NCI-H510A (cell line): ENCODE measurements at regions not wholly inside any gene's neighbourhood (a gene's known extent, or its start where the extent isn't known, plus 50 kb on each side); places are given as distances from the start of the nearest gene placed in this dataset.

Experiments
- DNase-seq: peaks from one replicate; lab custom pipeline; 2025; lab: John Stamatoyannopoulos, UW

- DNase-seq, result no peak
Observed at GRCh38 chr12:126512916-126513913, 1448.0 kb downstream of the AACS start.

DNA sequence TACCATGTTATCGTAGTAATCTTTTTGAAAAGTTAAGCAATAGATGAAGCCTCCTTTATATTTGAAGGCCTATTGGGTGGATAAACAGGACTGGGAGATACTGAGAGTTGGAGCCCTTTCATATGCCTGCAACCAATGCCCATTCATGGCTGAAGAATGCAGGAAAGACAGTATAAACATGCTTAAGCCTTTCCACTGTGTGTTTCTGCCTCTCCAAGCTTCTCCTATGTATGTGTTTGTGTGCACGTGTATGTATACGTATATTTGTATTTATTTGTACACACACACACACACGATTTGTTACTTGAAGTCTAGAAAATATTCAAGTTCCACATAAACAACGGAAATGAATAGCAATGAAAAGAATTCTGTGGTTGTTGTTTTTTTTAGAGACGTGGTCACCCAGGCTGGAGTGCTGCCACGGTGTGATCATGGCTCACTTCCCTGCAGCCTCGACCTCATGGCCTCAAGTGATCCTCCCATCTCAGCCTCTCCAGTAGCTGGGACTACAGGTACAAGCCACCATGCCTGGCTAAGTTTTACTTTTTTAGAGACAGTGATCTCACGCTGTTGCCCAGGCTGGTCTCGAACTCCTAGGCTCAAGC is 1453.5 kb downstream of the AACS start:
- DNase-seq, result no peak

DNA sequence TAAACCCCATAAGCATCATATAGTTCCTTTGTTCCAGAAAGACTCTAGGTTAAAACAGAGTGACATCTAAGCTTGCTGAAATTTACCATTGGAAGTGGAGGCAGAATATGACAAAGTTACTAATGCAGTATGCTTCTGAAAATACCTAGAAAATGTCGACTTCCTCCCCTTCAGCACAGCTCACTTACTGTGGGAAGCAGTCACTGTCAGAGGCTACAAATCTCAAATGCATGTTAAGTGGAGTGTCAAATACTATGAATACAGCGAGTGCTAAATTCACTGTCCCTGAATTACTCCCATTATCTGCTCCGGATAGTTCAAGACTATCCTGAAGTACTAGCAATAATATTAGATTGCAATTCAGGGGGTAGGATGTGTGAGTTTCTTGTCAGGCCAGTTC is 1454.6 kb downstream of the AACS start:
- DNase-seq, result no peak

- no peak for DNase-seq
Observed at GRCh38 chr12:126523891-126524290, 1458.7 kb downstream of the AACS start.

DNA sequence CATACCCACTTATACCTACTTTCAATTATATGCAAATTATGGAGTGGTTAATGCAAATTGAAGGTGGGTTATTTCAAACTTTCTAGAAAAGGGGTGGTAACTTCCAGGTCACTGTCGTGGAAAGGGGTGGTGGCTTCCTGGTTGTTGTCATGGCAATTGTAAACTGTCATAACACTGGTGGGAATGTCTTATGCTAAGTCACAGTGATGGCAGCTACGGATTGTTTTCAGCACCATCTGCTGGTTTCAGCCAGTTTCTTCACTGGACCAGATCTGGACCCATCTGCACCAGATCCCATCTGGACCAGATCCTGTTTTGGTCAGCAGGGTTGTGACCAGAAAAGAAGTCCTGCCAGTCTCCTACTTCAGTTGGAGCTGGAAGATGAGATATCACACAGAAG is 1469.3 kb downstream of the AACS start:
- DNase-seq, result no peak

DNA sequence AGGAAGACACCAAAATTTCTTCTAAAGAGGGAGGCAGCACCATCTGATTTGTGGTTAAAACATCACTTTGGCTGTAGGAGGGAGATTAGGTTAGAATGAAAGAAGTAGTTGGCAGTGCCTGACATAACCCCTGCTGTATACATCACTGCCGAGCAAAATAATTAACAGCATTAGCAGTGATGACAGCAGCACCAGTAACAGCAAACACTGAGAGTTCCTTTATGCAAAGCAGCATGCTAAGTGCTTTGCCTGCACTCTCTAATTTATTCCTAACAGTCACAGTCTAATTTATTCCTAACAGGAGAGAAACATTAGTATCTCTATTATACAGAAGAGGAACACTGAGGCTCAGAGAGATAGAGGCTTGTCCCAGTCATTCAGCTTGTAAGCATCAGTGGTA is 1469.7 kb downstream of the AACS start:
- no peak for DNase-seq

- no peak for DNase-seq
Observed at GRCh38 chr12:126535971-126536370, 1470.7 kb downstream of the AACS start.

DNA sequence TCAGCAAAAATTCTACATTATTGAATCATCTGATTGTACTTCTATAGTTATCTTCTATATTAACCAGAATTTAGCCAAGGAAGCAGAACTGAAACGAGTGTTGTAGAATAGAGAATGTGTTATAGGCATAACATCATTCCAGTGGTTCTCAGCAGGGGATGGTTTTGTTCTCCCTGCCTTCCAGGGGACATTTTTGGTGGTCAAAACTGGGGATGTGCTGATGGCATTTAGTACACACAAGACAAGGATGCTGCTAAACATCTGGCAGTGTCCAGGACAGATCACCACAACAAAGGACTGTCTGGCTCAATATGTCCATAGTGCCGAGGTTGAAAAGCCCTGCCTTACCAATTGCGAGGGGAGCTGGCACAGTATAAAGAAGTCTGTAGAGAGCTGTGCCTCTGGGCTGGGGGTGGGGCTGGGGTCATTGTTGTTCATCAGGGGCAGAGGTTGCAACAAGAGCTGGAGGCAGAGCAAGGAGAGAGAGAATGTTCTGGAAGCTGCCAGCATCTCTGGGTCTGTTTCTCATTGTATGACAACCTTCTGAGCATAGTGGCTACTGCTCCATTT is 1472.8 kb downstream of the AACS start:
- DNase-seq, result no peak

DNA sequence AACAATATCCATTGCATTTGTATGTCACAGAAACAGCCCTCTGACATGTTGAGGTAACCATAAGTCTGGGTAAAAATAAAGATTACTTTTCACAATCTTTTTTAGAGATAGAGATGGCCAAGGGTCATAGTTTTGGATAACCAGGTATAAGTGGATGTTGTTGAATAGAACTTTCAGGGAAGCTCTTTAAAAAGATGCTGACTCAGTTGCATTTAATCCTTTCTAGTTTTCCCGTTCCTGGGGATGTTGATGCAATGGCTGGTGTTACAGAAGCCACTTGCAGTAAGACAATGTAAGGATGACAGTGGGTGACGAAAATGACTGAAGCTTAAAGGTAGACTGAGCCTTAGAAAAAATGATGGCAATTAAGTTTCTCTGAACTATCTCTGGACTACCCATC is 1473.7 kb downstream of the AACS start:
- no peak for DNase-seq

DNA sequence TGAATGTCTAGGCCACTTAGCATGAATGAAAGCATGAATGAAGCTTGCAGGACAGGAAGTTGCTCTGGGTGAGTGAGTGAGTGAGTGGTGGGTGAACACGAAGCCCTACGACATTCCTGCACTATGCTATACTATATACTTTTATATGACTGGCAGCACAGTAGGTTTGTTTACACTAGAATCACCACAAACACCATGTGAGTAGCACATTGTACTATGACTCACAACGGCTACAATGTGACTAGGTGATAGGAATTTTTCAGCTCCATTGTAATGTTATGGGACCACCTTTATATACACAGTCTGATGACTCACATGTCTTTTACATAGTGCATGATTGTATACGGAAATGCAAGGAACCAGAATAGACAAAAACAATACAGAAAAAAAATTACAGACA is 1480.2 kb downstream of the AACS start:
- DNase-seq, result no peak

GRCh38 chr12:126547905-126548304 is 1482.7 kb downstream of the AACS start:
- DNase-seq, result no peak

DNA sequence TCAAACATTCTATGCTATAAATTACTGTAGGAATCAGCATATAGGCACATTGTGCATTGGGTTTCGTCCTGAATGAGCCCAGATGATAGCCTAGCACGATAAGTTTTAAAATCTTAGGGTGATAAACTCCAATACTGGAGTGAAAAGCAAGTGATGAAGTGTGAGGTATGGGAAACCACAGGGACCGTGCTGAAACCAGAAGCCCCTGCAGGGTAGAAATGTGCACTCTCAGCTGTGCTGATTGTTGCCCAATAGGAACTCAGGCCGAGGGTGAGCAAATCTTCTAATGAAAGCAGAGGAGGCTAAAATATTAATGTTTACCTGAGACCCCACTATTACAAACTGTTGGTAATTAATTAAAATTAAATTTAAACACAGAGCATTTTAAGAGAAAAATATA is 1486.6 kb downstream of the AACS start:
- no peak for DNase-seq

DNA sequence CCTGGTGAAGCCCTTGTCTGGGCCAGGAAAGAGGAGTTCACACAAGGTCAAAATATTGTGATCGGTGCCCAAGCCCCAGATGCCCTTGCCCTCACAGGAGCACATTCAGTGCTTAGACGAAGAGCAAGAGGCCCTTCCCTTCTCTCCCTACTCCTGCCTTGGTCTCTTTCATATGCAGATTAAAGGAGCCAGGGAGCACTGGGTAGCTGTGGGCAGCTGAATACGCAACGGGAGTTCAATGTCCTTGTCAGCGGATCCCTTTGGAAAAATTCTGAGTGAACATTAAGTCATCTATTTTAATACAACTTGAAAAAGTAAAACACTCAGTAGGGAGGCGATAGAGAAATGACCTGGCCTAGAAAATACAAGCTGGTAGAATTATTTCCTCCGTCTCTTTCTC is 1489.4 kb downstream of the AACS start:
- DNase-seq, result no peak

DNA sequence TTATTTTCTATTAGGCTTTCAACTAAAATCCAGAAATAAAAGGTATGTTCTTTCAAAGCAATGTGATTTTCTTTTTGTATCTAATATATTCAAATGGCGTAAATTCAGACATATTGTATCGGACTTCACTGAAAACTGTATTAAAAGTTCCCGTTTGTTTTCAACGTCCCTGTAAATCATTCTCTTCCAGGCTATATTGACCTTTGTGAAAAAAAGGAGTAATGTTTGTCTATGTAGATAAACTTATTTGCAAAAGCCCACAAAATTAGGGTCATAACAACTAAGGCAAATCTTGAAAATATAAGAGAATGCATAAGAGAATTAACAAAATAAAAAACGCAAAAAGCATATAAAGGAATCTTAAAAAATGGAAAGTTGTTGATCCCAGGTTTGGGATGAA is 1492.4 kb downstream of the AACS start:
- DNase-seq, result no peak

DNA sequence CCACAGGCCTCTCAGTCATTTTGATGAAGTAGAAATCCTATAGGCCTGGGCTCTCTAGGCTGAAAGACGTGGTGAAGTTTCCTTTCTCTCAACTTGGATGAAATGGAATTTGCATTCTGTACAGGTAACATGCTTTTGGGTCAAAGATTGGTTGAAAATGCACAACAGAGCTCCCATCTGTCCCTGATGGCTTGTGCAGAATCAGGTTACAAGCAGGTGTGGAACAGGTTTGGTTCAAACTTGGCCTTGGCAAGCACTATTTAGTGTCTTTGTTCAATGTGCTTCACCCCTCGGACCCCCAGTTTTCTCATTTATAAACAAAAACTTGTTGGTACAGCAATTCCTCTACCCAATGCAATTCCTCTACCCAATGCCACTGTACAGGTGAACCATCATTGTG is 1493.0 kb downstream of the AACS start:
- DNase-seq, result no peak

GRCh38 chr12:126558810-126559209 is 1493.6 kb downstream of the AACS start:
- no peak for DNase-seq

DNA sequence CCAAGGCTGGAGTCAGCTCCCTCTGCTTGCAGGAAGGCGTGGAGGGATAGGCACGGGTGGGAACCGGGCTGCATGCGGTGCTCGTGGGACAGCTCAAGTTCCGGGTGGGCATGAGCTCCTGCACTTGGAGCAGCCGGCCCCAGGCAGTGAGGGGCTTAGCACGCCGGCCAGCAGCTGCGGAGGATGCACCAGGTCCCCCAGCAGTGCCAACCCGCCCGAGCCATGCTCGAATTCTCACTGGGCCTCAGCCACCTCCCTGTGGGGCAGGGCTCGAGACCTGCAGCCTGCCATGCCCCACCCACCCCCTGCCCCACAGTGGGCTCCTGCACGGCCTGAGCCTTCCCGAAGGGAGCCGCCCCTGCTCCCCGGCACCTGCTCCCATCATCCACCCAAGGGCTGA is 1501.8 kb downstream of the AACS start:
- no peak for DNase-seq

DNA sequence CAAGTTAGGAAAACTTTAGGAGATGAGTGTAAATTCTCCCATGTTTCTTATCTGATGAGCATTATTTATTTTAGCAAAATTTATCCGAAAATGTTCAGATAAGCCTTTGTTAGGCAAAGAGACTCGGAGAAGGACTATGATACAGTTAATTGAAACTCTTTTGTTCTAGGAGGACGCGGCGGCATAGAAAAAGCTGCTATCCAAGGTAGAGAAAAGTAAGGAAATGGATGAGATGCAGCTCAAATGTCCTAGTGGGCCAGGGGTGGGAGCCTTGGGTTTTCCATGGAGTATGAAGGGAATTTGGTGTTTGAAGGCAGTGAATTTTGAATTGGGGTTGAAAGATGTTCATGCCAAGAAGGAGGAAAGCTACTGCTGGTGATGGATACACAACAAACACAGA is 1504.5 kb downstream of the AACS start:
- no peak for DNase-seq

DNA sequence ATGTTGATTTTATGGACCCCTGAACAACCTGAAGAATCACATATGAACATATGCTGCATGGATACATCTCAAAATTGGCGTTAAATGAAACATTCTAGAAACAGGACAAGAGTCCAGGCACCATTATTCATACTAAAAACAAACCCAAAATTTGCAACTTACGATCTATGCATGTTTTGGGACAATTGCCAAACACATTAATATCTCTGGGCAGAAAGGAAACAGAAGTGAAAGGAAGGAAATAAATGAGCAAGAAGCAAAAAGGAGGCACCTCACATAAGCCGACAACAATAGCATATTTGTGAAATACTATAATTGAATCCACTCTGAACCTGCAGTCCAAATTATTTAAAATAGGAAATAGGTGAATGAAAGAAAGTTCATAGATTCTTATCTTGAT is 1505.3 kb downstream of the AACS start:
- DNase-seq, result no peak

DNA sequence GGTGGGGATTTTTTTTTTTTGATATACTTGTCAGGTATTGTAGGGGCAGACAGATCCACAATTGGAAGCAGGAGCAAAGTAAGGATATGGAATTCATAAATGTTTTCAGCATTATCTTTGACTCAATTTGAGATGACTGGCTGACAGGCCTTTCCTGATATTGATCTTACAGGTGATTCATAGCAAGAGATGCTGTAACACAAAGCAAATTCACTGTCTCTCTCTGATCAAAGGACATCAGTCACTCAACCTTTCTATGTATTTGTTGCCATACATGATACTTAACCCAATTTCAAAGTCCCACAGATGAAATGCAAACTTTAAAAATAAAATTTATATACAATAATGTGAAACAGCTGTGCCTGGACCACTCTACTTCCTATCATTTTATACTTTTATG is 1506.9 kb downstream of the AACS start:
- DNase-seq, result no peak

- no peak for DNase-seq
Observed at GRCh38 chr12:126581655-126582054, 1516.4 kb downstream of the AACS start.

GRCh38 chr12:126582231-126582630 is 1517.0 kb downstream of the AACS start:
- no peak for DNase-seq

DNA sequence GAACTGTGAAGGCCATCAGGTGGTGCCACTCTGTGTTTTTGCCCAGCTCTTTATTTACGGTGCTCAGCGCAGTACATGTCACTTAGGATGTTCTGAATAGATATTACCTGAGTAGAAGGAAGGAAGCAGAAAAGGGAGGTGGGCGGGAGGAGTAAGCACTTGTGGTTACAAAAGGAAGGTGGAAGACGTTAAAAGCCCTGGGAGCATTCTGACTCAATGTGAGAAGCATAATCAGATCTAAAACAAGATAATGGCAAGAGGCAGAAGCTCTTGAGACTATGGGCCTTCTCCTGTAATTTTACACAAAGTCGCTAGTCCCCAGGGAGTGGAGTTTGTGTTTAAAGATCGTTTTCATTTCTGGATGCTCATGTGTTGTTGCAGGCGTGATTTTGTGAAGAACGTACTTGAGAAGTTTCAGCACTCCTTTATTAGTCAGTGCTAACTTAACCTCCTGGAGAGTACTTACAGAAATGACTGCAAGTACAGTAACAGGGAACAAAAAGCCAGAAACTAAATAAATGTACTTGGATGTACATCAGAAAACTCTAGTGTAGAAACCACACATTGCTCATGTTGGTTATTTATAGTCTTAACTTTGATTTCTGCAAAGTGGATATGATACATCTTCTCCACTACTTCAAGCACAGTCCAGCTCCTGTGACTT is 1523.5 kb downstream of the AACS start:
- no peak for DNase-seq
